OCI-LY1 (cell line): ENCODE measurements at regions not wholly inside any gene's neighbourhood (a gene's known extent, or its start where the extent isn't known, plus 50 kb on each side); places are given as distances from the start of the nearest gene placed in this dataset.

Source experiments
- EZH2 ChIP-seq: fragments of 200-600 bp; sonication (generic), shearing (Covaris generic); IDR thresholded peaks from 2 replicates; pipeline ENCODE4 v1.8.0; 2017; ENCODE audit warnings: borderline replicate concordance, mixed run types, mild to moderate bottlenecking, antibody characterized with exemption, low read length, moderate library complexity, mixed read lengths
- TF ChIP-seq, protein P1 (sequence below): fragments of 200-600 bp; sonication (generic), shearing (Covaris generic); IDR thresholded peaks from 2 replicates; pipeline ENCODE4 v1.5.1; 2017; ENCODE audit warnings: mild to moderate bottlenecking, antibody characterized with exemption, low read length, moderate library complexity, mixed read lengths

DNA sequence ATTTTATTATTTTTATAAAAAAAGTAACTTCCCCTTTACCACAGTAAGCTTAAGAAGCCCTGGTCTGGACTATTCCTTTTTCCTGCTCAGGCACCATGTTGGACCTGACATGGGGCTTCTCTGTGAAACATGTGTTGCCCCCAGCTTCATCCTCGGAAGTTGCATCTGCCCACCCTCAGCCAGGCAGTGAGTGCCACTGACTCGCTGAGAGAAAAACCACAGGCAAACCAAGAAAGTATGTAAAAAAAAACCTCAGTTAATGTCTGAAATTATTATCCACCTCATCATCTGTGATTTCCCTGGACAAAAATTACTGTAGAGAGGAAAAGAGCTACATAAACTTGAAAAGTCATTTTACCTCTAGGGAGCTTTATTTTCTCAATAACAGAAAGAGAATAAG is 109.9 kb upstream of the MCHR2 start:
- TF ChIP-seq, protein P1, sequence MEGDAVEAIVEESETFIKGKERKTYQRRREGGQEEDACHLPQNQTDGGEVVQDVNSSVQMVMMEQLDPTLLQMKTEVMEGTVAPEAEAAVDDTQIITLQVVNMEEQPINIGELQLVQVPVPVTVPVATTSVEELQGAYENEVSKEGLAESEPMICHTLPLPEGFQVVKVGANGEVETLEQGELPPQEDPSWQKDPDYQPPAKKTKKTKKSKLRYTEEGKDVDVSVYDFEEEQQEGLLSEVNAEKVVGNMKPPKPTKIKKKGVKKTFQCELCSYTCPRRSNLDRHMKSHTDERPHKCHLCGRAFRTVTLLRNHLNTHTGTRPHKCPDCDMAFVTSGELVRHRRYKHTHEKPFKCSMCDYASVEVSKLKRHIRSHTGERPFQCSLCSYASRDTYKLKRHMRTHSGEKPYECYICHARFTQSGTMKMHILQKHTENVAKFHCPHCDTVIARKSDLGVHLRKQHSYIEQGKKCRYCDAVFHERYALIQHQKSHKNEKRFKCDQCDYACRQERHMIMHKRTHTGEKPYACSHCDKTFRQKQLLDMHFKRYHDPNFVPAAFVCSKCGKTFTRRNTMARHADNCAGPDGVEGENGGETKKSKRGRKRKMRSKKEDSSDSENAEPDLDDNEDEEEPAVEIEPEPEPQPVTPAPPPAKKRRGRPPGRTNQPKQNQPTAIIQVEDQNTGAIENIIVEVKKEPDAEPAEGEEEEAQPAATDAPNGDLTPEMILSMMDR = no peak
- no peak for TF ChIP-seq EZH2
